HG02970 (cell line): ENCODE measurements at regions not wholly inside any gene's neighbourhood (a gene's known extent, or its start where the extent isn't known, plus 50 kb on each side); places are given as distances from the start of the nearest gene placed in this dataset.
A peak's percentile ranks its signal among the peaks of the same experiment; 100 is the strongest.

Experiments used
- ATAC-seq: cut with Tn5 transposase; IDR thresholded peaks from one replicate; pipeline ENCODE4 v1.9.1; 2021; ENCODE audit warnings: mild to moderate bottlenecking, moderate library complexity, moderate number of reproducible peaks; ENCODE audit not compliant: unreplicated experiment, low FRiP score

DNA sequence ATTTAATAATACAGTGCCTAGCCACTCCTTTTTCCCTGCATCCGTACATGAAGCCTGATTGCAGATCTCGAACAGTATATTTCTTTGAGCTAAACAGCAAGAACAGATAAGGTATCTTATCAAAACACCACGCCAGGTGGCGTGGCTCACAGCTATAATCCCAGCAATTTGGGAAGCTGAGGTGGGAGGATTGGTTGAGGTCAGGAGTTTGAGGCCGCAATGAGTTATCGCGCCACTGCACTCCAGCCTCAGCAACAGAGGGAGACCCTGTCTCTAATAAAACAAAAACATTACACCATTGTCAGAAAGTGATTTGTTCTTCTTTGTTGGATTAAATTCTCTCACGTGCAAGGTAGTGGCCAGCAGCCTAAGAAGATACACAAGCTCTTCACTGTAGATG, 291.2 kb upstream of the DMRT1 start:
- ATAC-seq: no peak

DNA sequence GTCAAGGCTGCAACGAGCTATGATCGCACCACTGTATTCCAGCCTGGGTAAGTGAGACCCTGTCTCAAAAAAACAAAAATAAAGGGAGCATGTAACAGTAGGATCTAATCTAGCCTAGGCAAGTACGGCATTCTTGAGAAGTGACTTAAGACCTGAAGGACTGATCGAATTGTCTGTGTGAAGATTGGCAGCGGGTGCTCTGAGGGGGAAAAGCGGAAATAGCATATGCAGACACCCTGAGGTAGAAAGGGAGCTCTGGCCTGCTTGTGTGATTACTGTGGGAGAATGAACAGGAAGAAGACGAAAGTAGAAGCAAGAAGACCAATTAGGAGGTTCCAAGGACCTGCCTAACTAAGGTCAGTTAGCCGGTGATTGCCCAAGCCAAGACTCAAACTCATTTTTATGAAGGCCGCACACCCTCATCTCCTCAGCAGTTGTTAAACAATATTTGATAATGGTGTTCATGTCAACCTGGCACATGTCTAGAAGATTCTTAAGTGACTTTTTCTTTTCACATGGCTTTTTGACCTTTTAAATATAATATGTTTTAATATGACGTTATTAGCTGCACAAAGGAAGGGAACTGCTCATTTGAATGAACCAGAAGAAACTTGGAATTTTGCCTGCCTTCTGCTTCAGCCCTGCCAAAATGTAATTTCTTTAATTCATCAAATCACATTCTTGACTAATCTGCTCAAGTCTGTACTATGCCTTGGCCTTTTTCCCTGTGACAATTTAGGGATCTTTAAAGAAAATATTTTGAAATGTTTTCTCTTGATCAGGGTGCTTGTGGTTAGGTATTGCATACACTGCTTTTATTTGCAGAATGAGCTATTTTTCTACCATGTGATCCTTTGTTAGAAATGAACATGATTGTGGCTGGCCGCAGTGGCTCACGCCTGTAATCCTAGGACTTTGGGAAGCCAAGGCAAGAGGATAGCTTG, 289.2 kb upstream of the DMRT1 start:
- ATAC-seq: no peak

DNA sequence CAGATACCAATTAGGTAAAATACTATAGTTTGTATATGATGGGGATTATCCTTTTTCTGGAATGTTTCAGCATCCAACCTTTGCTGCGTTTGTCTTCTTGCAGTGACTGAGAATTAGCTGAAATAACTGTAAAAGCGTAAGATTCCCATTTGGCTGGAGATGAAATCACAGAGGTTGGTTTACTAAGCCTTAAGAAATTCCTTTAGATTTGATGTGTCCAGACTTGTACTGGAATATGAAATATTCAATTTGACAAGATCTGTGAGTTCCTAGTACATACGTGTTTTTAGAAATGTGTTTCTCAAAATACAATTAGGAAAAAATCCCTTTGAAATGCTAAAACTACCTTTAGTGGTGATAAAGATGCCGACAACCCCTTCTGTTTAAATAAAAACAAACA, 286.0 kb upstream of the DMRT1 start:
- ATAC-seq: no peak

DNA sequence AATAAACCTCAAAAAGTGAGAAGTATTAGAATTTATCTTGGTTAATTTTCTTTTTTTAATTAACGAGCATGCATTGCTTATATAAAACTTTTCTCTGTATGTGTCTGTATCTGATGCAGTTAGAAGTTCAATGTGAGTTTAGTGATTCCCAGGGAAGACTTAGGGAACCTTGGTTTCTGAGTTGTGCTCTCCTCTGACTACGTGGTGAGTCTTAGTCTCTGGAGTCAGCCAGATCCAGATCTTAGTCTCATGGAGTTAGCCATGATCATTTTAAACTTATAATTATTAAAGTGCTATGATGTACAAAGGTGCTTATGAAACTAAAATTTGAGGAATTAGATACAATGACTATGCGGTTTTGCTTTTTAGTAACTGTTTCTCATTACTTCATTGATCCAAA, 285.3 kb upstream of the DMRT1 start:
- no peak for ATAC-seq

DNA sequence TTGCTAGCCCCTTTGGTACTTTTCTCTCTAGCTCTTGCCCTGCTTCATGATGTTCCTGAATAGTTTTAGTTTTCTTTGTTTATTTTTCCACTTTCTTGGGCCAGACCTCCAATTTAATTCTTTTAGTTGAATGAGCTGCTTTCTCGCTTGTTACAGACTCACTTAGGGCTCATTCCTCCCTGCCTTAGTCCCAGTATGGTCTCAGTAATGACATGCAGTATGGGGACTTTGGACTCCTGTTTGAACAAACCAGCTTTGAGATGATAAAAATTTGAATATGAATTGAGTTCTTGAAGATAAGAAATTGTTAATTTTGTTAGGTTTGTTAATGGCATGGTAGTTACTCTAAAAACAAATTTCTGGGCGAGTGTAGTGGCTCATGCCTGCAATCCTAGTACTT, 284.8 kb upstream of the DMRT1 start:
- ATAC-seq: no peak

DNA sequence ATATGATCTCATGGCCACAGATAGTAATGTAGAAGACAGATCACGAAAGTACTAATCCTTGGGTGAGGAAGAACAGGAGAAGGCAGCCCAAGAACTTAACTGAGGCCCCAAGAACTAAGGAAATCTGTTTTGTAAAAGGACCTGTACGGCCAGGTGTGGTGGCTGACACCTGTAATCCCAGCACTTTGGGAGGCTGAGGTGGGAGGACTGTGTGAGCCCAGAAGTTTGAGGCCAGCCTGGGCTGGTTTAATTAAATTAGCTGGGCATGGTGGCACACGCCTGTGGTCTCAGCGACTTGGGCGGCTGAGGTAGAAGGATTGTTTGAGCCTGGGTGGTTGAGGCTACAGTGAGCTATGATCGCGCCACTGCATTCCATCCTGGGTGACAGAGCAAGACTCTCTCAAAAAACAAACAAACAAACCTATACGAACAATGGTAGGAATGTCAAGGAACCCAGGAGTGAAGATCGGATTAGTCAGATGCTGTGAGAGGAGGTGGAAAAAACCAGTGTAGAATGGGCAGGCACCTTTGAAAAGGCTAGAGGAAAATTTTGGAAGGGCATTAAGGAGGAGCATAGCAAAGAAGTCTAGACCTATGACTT, 283.8 kb upstream of the DMRT1 start:
- ATAC-seq: no peak

DNA sequence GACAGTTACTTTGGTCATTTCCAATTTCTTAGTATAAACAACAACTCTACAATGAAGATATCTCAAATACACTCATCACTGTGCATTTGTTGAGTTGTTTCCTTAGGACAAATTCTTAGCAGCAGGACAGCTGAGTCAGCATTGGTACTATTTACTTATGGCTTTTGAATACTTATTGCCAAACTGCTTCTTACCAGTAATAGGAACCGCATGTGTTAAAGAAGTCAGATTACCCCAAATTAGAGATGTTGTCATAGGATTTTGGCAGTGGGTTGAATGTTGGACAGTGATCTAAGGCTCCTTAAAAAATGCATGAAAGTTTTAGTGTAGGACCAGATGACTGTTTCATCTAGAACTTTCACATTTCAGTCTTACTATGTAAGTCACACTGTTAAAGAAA, 280.1 kb upstream of the DMRT1 start:
- ATAC-seq: no peak

DNA sequence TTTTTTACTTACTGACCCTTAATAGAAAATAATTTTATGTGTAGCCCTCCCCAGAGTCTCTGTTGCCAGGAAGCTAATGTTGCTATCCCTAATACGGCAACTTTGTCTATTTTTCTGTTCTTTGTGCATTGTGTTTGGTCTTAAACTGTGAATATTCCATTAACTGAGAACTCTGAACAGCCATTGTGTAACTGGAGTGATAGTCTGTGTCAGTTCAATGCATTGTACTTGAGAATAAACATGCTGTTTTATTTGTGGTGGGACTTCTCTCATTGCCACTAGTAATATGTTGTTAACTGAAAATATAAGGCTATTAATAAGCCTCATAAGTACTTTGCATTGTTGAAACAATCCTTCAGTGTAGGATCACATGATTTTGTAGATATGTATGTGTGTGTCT, 278.3 kb upstream of the DMRT1 start:
- no peak for ATAC-seq

DNA sequence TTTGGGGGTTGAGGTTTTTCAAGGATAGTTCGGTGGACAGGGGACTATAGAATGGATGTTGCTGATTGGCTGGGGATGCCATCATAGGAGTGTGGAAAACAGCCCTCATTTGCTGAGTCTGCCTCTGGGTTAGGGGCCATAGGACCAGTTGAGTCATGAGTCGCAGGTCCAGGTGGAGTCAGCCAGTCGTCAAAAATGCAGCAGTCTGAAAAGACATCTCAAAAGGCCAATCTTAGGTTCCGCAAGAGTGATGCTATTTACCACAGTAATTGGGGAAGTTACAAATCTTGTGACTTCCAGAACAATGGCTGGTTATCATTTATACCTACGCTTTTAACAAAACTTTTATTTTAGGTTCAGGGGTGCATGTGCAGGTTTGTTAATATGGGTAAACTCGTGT, 276.0 kb upstream of the DMRT1 start:
- ATAC-seq: no peak

DNA sequence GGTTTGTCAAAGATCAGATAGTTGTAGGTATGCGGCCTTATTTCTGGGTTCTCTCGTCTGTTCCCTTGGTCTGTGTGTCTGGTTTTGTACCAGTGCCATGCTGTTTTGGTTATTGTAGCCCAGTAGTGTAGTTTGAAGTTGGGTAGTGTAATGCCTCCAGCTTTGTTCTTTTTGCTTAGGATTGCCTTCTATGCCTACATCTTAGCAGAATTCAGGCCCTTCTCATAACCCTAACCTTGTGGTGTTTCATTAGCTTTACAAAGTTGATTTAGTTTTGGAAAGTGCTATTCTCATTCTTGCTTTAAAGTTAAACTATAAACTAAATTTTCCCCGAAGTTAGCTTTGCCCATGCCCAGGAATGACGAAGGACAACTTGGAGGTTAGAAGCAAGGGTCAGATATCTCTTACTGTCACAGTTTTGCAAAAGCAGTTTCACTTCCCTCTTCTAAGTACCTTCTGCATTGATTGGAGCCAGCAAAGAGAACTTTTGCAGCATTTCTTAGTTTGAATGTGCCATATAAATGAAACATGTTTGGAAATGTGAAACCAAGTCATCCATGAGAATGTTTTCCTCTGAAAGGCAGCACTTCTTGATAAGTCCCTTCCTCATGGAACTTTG, 274.3 kb upstream of the DMRT1 start:
- ATAC-seq: peak; percentile 74

DNA sequence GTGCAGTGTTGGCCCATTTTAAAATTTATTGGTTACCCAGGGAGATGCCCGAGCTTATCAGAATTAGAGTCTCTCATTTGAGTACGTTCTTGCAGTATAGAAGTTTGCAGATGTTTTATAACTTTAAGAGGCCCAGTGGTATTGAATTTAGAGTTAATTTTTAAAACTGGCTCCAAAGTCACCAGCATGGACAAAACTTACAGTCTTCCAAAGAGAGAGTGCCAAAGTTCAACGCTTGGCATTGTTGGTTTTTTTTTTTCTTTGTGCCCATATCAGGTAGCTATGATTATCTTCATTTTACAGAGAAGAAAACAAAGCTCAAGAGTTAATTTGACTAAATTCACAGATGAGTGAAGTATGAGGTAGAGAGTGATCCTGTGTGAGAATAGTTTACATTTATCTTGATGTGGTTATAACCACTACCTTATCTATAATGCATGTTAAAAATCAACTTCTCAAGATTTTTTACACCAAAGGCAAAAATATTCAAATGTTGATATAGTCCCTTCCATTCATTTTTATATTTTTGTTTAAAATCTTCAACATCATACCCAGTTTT, 273.7 kb upstream of the DMRT1 start:
- peak; percentile 29 for ATAC-seq

DNA sequence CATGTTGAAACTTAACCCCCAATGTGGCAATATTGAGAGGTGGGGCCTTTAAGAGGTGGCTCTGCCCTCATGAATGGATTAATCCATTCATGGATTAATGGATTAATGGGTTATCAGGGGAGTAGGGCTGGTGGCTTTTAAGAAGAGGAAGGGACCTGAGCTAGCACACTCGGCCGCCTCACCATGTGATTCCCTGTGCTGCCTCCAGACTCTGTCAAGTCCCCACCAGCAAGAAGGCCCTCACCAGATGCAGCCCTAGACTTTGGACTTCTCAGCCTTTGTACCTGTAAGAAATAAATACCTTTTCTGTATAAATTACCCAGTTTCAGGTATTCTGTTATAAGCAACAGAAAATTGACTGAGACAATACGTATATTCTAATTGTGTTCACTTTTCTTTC, 272.2 kb upstream of the DMRT1 start:
- no peak for ATAC-seq

DNA sequence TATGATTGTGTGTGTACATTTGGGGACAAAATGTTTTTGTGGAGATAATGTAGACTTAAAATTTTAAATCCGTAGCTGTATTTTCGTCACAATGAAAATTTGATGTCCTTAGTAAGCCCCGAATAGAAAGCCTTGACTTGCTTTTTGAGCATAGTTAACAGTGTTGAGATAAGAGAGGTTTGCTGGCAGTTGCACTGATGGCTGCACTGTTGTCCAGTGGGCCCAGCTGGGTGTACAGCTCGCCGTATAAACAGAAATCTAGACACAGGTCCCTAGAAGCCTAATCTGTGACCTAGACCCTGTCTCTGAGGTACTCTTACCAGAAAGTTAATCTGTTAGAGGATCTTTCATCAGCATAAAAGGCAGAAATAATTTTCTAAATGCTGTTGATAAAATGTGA, 271.3 kb upstream of the DMRT1 start:
- ATAC-seq: no peak

DNA sequence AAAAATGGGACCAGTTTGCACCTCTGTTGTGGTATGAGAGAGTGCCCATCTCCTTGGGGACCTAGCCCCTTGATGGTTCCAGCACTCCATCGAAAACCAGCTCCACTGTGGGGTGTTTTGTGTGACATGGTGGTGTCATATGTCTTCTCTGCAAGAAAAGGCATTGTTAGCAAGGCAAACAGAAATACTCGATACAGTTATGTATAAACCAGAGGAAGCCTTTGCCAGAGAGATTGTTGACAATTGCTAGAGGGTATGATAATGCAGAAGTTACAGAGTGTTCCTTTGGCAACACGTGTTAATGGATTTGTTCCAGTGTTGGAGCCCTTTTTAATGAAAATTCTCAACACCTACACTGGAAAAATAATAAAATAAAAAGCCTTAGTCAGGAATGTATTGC, 270.4 kb upstream of the DMRT1 start:
- ATAC-seq: no peak

DNA sequence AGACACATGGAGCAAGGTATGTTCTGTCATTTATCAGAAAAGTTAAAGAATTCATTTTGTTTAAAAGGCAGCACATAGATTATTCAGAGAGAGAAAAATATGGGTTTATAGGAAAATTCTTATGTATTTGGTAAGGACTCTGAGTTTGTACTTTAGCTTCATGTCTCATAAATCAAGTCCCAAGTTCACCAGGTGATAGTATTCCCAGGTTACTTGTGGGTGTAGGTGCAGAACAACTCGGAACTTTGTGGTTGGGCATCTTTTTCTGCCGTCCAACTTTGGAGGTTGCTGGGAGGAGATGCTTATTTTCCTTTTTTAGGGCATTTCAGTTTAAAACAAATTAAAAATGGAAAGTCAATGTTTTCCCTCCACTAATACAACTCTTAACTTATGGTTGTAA, 269.8 kb upstream of the DMRT1 start:
- no peak for ATAC-seq

DNA sequence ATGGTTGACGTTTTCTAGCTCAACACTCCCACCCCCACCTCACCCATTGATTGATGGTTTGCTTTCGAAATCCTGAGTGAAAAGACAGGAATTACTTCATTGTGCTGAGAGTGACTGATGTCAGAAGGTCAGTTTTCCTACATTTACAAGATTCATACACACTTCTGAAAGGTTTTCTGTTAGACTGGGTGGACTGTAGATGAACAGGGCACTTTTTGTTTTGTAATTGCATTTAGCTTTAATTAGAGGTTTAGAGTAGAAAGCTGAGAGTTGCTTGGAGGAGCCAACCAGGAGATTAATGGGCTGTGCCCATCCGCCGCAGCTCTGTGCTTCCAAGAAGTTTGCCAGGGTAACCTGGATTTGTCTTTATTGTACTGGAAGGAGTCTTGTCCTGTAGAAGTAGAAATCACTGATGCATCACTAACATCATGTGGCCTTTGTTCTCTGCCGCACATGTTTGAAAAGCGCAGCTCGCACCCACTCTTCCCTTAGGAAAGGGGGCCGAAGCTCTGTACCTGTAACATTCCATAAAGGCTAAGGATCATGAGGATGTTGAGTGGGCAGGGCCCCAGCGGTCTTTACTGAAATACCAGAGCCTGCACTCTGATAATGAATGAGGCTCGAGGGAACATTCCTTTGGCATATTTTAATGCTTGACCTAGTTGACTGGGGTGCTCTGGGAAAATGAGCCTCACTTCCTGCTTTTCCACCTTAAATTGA, 267.6 kb upstream of the DMRT1 start:
- ATAC-seq: no peak

DNA sequence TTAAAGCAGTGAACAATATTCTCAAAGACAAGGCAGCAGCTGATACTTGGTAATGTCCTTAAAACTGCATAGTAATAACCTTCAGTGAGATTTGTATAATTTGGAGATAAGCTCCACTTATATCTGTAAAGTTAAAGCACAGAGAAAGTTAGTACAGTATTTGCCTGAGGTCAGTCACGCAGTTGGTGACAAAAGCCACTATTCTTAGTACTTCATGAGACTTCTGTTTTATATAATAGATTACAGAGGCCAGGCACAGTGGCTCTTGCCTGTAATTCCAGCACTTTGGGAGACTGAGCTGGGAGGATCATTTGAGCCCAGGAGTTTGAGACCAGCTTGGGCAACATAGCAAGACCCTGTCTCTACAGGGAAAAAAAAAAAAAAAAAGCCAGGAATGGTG, 266.4 kb upstream of the DMRT1 start:
- ATAC-seq: no peak

DNA sequence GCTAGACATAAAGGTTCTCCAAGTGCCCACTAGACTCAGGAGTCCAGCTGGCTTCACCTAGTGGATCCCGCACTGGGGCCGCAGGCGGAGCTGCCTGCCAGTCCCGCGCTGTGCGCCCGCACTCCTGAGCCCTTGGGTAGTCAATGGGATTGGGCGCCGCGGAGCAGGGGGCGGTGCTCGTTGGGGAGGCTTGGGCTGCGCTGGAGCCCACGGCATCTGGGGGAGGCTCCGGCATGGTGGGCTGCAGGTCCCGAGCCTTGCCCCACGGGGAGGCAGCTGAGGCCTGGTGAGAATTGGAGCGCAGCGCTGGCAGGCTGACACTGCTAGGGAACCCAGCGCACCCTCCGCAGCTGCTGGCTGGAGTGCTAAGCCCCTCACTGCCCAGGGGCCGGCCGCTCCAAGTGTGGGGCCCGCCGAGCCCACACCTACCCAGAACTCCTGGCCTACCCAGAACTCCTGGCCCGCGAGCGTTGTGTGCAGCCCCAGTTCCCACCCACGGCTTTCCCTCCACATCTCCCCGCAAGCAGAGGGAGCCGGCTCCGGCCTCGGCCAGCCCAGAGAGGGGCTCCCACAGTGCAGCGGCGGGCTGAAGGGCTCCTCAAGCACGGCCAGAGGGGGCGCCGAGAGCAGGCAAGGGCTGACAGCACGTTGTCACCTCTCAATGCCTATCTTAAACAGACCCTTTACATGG, 260.7 kb upstream of the DMRT1 start:
- no peak for ATAC-seq

DNA sequence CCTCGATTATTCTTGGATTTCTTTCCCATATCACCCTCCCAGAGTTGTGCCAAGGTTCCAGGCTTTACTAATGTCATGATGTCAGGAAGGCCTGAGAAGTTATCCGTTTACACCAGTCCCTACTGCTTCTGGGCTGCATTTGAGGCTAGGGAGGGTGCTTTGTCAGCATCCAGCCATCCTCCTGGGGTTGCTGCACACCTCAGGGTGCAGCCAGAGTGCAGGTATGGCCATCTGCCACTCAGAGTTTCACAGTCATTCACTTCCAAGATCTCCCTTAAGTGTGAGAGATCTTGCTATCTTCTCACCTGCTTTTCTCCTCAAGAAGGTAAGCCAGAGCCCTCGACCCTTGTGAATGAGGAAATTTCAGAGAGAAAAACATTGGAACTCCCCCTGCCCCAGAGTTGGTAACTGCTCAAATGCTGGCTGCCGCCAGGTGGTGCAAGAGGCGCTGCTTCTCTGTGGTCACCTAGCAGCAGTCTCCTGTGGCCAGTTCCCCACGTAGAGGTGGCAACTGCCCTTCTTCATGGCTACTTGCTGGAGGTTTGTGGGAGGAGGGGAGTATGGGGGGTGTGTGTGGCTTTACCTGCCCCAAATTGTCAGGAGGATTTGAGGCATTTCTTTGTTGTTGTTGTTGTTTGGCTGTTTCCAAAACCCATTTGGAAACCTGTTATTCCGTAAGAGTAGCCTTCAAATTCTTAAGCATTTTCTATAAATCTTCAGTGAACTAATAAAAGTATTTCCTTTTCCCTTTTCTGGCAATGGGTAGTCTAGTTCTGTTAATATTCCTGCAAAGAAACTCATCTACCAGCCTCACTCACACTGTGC, 259.6 kb upstream of the DMRT1 start:
- ATAC-seq: no peak
